Caco-2 (cell line): ENCODE measurements at regions not wholly inside any gene's neighbourhood (a gene's known extent, or its start where the extent isn't known, plus 50 kb on each side); places are given as distances from the start of the nearest gene placed in this dataset.

ENCODE experiments used
- BruUV-seq: library from RNA; stranded (reverse); fragments of 400-500 nt; replicated peaks from 2 replicates; lab custom pipeline; 2021; lab: Mats Ljungman, UMichigan
- CTCF ChIA-PET: fragments of 300-600 bp; sonication (Branson Sonifier 250); formaldehyde crosslinking; loops from one replicate; lab custom pipeline; 2022; ENCODE audit warnings: antibody characterized with exemption; lab: Charles Lee
- POLR2A ChIA-PET: fragments of 300-600 bp; sonication (Branson Sonifier 250); formaldehyde crosslinking; loops from one replicate; lab custom pipeline; 2022; ENCODE audit warnings: antibody characterized with exemption; lab: Charles Lee
- DNase-seq, 2 experiments: peaks; one replicate each; pipeline versions ENCODE4 v3.0.0 to v3.0.0-alpha.2; 2020 to 2022
- H3K27me3 ChIP-seq: replicated peaks from 2 replicates; pipeline ENCODE4 v1.6.0; 2011; ENCODE audit warnings: low read length; ENCODE audit not compliant: control insufficient read depth, insufficient read depth
- H3K36me3 ChIP-seq: 2 replicates; pipeline ENCODE4 v1.5.1; 2011; ENCODE audit warnings: low read length; ENCODE audit not compliant: control insufficient read depth, insufficient read depth
- H3K4me1 ChIP-seq: fragments of 250-450 bp; sonication (Bioruptor Pico); 2 replicates; pipeline ENCODE4 v1.5.1; 2020; ENCODE audit warnings: mild to moderate bottlenecking
- H3K4me3 ChIP-seq: 2 replicates; pipeline ENCODE4 v1.5.1; 2011; ENCODE audit warnings: low read depth, mild to moderate bottlenecking, control low read depth, low read length
- H3K9me3 ChIP-seq: fragments of 250-450 bp; sonication (Bioruptor Pico); 2 replicates; pipeline ENCODE4 v1.5.1; 2020; ENCODE audit warnings: mild to moderate bottlenecking, moderate library complexity
- H3K27ac Mint-ChIP-seq: one replicate; pipeline ENCODE4 v1.8.0; 2022; ENCODE audit warnings: mixed read lengths; ENCODE audit not compliant: unreplicated experiment
- H3K27me3 Mint-ChIP-seq: one replicate; pipeline ENCODE4 v1.8.0; 2022; ENCODE audit warnings: mixed read lengths; ENCODE audit not compliant: insufficient read depth, unreplicated experiment
- H3K36me3 Mint-ChIP-seq: one replicate; pipeline ENCODE4 v1.8.0; 2022; ENCODE audit warnings: mild to moderate bottlenecking, mixed read lengths; ENCODE audit not compliant: insufficient read depth, unreplicated experiment
- H3K4me1 Mint-ChIP-seq: one replicate; pipeline ENCODE4 v1.8.0; 2022; ENCODE audit warnings: low read depth, mixed read lengths; ENCODE audit not compliant: unreplicated experiment
- H3K4me3 Mint-ChIP-seq: one replicate; pipeline ENCODE4 v1.8.0; 2022; ENCODE audit warnings: mild to moderate bottlenecking, moderate library complexity, mixed read lengths; ENCODE audit not compliant: unreplicated experiment
- H3K9me3 Mint-ChIP-seq: one replicate; pipeline ENCODE4 v1.8.0; 2022; ENCODE audit warnings: mixed read lengths; ENCODE audit not compliant: unreplicated experiment
- intact Hi-C: fragments of 100-400 bp; cut with micrococcal nuclease; formaldehyde crosslinking; loops from one replicate; pipeline ENCODE4 v1.10.0; 2022; ENCODE audit not compliant: unreplicated experiment
- TF ChIP-seq, protein P1 (sequence below), 2 experiments: fragments of 200-600 bp in 1 of 2; IDR thresholded peaks; 1 replicate in 1 of 2; 2 replicates in 1 of 2; pipeline versions ENCODE4 v1.5.1 to v1.8.0; 2011 to 2022; ENCODE audit warnings: antibody characterized with exemption in 1 of 2, control low read depth in 1 of 2, inconsistent platforms in 1 of 2, low read depth in 1 of 2, low read length in 1 of 2, mild to moderate bottlenecking in 1 of 2, moderate library complexity in 1 of 2; ENCODE audit not compliant: insufficient read depth in 1 of 2, severe bottlenecking in 1 of 2, unreplicated experiment in 1 of 2

DNA sequence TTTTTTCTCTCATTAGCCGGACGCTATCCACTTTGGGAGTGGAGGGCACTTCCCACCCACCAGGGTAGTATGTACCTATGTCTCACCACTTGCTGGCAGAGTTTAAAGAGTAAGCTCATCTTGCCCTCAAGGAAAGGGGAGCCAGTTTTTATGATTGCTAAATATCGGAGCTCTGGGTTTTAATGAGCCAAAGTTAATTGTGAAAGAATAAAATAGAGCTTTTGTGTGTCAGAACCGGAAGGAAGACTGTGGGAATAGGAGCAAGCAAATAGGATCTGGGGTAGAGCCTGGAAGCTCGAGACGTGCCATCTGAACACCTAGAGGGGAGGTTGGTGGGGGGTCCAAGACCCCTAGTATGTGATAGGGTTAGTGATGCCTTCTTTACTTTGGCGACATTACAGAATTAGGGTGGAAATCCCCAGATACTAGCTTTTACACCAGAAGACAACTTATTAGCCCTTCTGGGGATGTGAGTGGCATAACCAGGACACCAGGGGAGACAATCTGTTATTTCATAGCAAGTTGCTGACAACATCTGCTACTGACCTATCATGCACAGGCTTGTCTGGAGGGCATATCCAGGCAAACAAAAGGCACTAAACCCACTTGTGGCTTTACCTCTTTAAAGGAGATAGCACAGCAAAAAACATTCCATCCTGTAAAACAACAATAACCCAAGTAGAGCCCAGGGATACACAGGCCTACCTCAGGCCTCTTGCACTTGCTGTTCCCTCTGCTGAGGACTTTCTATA, 333.8 kb downstream of the ZNF621 start:
- TF ChIP-seq, protein P1, sequence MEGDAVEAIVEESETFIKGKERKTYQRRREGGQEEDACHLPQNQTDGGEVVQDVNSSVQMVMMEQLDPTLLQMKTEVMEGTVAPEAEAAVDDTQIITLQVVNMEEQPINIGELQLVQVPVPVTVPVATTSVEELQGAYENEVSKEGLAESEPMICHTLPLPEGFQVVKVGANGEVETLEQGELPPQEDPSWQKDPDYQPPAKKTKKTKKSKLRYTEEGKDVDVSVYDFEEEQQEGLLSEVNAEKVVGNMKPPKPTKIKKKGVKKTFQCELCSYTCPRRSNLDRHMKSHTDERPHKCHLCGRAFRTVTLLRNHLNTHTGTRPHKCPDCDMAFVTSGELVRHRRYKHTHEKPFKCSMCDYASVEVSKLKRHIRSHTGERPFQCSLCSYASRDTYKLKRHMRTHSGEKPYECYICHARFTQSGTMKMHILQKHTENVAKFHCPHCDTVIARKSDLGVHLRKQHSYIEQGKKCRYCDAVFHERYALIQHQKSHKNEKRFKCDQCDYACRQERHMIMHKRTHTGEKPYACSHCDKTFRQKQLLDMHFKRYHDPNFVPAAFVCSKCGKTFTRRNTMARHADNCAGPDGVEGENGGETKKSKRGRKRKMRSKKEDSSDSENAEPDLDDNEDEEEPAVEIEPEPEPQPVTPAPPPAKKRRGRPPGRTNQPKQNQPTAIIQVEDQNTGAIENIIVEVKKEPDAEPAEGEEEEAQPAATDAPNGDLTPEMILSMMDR (IDR thresholded peaks at IDR 0.05; ENCODE audit: insufficient read depth in 1 of 2, low read depth in 1 of 2, low read length in 1 of 2, severe bottlenecking in 1 of 2, unreplicated experiment in 1 of 2): no peak
- H3K4me3 ChIP-seq: no peak overlapping the region
- H3K27me3 ChIP-seq: no peaks in the 10 kb centered on the region
- Mint-ChIP-seq H3K36me3 (no peaks in the 10 kb centered on the region), H3K4me1 (no peaks in the 10 kb centered on the region), H3K27me3 (no peaks in the 10 kb centered on the region), H3K9me3 (no peaks in the 10 kb centered on the region), H3K27ac (no peak overlapping the region), H3K4me3 (no peak overlapping the region)
- no peaks in the 10 kb centered on the region for H3K36me3 ChIP-seq
- no peaks in the 10 kb centered on the region for H3K9me3 ChIP-seq
- no peak for DNase-seq
- ChIA-PET POLR2A (no interaction called here), CTCF (interaction anchor here (0.6 to 0.7 kb wide), 2 partner anchors 40 to 101 kb away, joined by 3 to 5 read pairs; no protein-coding TSS in a partner anchor)
- H3K4me1 ChIP-seq: no peaks in the 10 kb centered on the region
- no TSS peak for BruUV-seq
- intact Hi-C loops: no loop called here

DNA sequence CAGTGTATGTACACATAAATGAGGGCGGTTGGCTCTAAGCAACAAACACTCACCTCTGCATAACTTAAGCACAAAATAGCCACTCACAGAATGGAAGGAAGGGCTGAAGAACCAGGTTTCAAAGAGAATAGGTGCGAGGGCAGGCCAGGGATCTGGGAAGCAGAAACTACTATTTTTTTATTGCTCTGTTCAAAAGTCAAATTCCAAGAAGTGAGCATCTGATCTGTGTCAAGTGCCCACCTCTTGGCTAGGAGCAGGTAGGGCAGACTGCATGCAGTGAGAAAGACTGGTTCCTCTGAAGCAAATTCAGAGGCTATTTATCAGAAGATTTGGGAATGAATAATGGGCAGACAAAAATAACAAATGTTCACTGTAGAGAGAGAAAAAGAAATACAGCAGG, 336.4 kb upstream of the CTNNB1 start:
- no peaks in the 10 kb centered on the region for H3K9me3 Mint-ChIP-seq
- ChIA-PET POLR2A (no interaction called here), CTCF (no interaction called here)
- no TSS peak for BruUV-seq
- Histone ChIP-seq H3K4me3 (no peak overlapping the region), H3K27me3 (no peaks in the 10 kb centered on the region), H3K9me3 (no peaks in the 10 kb centered on the region), H3K36me3 (no peaks in the 10 kb centered on the region), H3K4me1 (no peaks in the 10 kb centered on the region)
- H3K4me3 Mint-ChIP-seq: no peak overlapping the region
- no peak for DNase-seq
- H3K27ac Mint-ChIP-seq: no peak overlapping the region
- H3K4me1 Mint-ChIP-seq: no peaks in the 10 kb centered on the region
- intact Hi-C loops: no loop called here
- TF ChIP-seq, protein P1 (IDR thresholded peaks at IDR 0.05; ENCODE audit: insufficient read depth in 1 of 2, low read depth in 1 of 2, low read length in 1 of 2, severe bottlenecking in 1 of 2, unreplicated experiment in 1 of 2): no peak
- no peaks in the 10 kb centered on the region for H3K36me3 Mint-ChIP-seq
- no peaks in the 10 kb centered on the region for H3K27me3 Mint-ChIP-seq

DNA sequence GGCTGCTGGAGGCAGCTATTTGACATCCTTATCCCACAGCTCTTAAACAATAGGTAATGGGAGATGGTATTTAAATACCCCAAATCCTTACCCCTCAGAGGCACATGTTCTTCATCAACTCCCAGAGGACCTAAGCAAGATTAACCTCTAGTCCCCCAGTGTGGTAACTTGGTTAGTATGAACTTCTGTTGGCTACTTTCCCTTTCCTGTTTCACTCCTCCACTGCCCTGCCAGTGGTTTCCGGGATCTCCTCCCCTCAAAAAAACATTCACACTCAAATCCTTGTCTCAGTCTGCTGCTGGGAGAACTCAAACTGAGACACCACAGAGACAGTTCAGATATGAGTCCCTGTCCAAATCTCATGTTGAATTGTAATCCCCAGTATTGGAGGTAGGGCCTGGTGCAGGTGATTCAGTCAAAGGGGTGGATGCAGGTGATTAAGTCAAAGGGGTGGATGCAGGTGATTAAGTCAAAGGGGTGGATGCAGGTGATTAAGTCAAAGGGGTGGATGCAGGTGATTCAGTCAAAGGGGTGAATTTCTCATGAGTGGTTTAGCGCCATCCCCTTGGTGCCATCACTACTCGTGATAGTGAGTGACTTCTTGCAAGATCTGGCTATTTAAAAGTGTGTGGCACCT, 335.0 kb upstream of the CTNNB1 start:
- no TSS peak for BruUV-seq
- Histone ChIP-seq H3K36me3 (no peaks in the 10 kb centered on the region), H3K27me3 (no peaks in the 10 kb centered on the region), H3K9me3 (no peaks in the 10 kb centered on the region), H3K4me3 (no peak overlapping the region), H3K4me1 (peaks cover under 1% of the 10 kb centered on the region; the same call in 1 of the 2 replicates)
- H3K27me3 Mint-ChIP-seq: no peaks in the 10 kb centered on the region
- CTCF ChIA-PET: no interaction called here
- intact Hi-C loops: no loop called here
- H3K27ac Mint-ChIP-seq: no peak overlapping the region
- H3K9me3 Mint-ChIP-seq: no peaks in the 10 kb centered on the region
- no peaks in the 10 kb centered on the region for H3K36me3 Mint-ChIP-seq
- peaks cover 7% of the 10 kb centered on the region for H3K4me1 Mint-ChIP-seq
- no peak for DNase-seq
- TF ChIP-seq, protein P1 (IDR thresholded peaks at IDR 0.05; ENCODE audit: insufficient read depth in 1 of 2, low read depth in 1 of 2, low read length in 1 of 2, severe bottlenecking in 1 of 2, unreplicated experiment in 1 of 2): no peak
- POLR2A ChIA-PET: no interaction called here
- no peak overlapping the region for H3K4me3 Mint-ChIP-seq
